IPS-20b (cell line): ENCODE measurements at regions not wholly inside any gene's neighbourhood (a gene's known extent, or its start where the extent isn't known, plus 50 kb on each side); places are given as distances from the start of the nearest gene placed in this dataset.

Source experiments
- H3K27ac ChIP-seq: one replicate; pipeline ENCODE4 v1.5.1; 2013; ENCODE audit warnings: low read length
- H3K27me3 ChIP-seq: 2 replicates; pipeline ENCODE4 v1.6.1; 2013; ENCODE audit warnings: mild to moderate bottlenecking, low read length, inconsistent platforms; ENCODE audit not compliant: insufficient read depth
- H3K36me3 ChIP-seq: 2 replicates; pipeline ENCODE4 v1.6.1; 2013; ENCODE audit warnings: low read depth, mild to moderate bottlenecking, inconsistent platforms, low read length, moderate library complexity; ENCODE audit not compliant: insufficient read depth
- H3K4me1 ChIP-seq: 2 replicates; pipeline ENCODE4 v1.6.1; 2013; ENCODE audit warnings: mild to moderate bottlenecking, control low read depth, inconsistent platforms, low read length, moderate library complexity; ENCODE audit not compliant: insufficient read depth
- H3K4me3 ChIP-seq: 2 replicates; pipeline ENCODE4 v1.5.1; 2013; ENCODE audit warnings: mild to moderate bottlenecking, low read length, inconsistent platforms
- H3K9ac ChIP-seq: 2 replicates; pipeline ENCODE4 v1.6.1; 2013; ENCODE audit warnings: low read depth, mild to moderate bottlenecking, inconsistent platforms, low read length, moderate library complexity
- H3K9me3 ChIP-seq: 2 replicates; pipeline ENCODE4 v1.6.1; 2013; ENCODE audit warnings: mild to moderate bottlenecking, low read depth, low read length, inconsistent platforms; ENCODE audit not compliant: insufficient read depth

DNA sequence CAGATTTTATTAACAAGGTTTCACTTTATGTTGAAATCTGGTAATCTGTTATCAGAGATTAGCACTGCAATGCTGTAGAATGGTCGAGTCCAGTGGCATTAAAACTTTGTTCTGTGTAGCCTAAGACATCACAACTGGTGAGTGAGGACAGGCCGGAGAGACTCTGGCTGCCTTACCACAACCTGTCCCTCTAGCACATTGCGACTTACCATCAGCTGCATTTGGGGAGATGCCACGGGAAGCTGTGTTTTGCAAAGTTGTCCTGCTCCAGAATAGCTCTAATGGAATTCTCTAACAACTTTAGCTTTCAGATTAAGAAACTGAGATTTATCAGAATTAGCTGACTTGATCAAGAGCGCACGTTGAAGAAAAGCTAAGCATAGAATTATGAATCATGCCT lies 493.3 kb downstream of the MAFB start:
- Histone ChIP-seq H3K9ac (no peak overlapping the region), H3K27me3 (no peaks in the 10 kb centered on the region), H3K36me3 (no peaks in the 10 kb centered on the region), H3K4me1 (no peaks in the 10 kb centered on the region), H3K27ac (no peak overlapping the region), H3K9me3 (no peaks in the 10 kb centered on the region), H3K4me3 (no peak overlapping the region)

DNA sequence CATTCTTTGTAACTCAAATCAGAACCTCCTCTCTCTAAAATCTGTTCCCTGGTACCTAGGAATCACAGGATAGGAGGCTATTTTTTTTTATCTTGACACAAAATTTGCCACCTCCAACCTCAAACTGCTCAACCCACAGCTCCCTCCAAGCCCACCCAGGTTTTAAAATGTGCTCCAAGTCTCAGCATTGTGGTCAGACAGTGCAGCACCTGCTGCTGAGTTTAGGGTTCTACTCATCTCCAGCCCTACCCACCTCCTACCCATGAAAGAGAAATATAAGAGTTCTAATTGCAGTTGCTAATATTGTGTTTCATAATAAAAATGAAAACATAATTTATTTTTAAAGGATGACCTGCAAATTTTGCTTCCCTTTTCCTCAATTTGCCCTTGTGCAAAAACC lies 496.5 kb downstream of the MAFB start:
- H3K4me1 ChIP-seq = no peaks in the 10 kb centered on the region

DNA sequence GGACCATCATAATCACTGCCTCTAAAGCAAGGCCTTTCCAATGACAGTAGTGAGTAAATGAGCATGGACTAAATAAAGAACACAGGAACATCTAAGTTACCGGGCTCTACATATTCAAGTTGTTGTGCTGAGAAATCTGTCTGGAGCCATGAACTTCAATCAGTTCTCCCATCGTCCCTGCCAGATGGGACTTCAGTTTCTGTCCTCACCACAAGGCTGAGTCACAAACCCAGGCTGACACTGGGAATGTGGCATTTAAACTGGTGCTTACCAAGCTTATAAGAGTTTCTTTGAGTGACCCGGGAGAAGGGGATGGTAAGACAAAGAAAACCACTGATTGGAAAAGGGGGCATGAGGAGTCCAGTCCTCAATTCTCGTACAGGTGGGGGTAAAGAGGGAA lies 497.0 kb downstream of the MAFB start:
- H3K4me1 ChIP-seq = no peaks in the 10 kb centered on the region
- no peaks in the 10 kb centered on the region for H3K36me3 ChIP-seq
- no peaks in the 10 kb centered on the region for H3K27me3 ChIP-seq
- H3K9me3 ChIP-seq = no peaks in the 10 kb centered on the region
- no peak overlapping the region for H3K27ac ChIP-seq
- no peak overlapping the region for H3K4me3 ChIP-seq
- no peak overlapping the region for H3K9ac ChIP-seq

More for the DNA sequence above, 496.5 kb downstream of the MAFB start:
- no peaks in the 10 kb centered on the region for H3K36me3 ChIP-seq
- H3K4me3 ChIP-seq = no peak overlapping the region
- H3K27me3 ChIP-seq = no peaks in the 10 kb centered on the region
- H3K27ac ChIP-seq = no peak overlapping the region
- no peak overlapping the region for H3K9ac ChIP-seq
- no peaks in the 10 kb centered on the region for H3K9me3 ChIP-seq

DNA sequence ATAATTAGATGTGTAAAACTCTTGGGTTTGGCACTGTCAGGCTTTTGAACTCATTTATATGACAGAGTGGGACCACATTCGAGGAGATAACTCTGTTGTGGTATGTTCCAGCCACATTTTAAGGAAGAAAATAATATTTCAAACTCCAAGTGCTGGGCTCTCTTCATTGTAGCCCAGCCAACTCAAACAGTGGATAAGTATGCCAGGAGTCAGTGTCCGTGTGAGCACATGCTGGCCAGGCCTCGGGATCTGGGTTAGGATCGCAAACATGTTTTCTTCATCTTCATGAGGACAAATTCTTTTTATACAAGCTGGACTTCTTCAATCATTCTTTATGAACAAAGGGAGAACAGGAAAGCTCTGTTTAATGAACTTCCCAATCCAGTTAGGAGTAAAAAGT lies 497.5 kb downstream of the MAFB start:
- no peaks in the 10 kb centered on the region for H3K36me3 ChIP-seq
- H3K9me3 ChIP-seq = no peaks in the 10 kb centered on the region
- H3K4me1 ChIP-seq = no peaks in the 10 kb centered on the region
- H3K9ac ChIP-seq = no peak overlapping the region
- no peak overlapping the region for H3K4me3 ChIP-seq
- no peaks in the 10 kb centered on the region for H3K27me3 ChIP-seq
- H3K27ac ChIP-seq = no peak overlapping the region

DNA sequence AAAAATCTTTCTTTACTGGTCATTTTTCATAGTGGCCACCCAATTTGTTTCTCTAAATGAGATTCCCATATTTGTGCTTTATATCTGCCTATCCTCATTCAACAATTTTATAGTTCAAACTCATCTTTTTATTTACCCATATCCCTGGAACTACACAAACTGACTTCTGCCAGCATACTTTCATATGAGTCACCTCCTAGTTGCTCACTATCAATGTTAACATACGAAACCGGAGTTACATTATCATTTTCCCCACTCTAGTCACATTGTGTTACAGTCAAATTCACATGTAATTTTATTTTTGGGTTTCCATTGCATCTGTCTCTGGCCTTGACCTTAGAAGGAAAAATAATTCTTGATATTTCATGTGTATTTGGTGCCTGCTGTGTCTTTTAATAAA lies 499.4 kb downstream of the MAFB start:
- H3K4me3 ChIP-seq = no peak overlapping the region
- H3K36me3 ChIP-seq = no peaks in the 10 kb centered on the region
- H3K9ac ChIP-seq = no peak overlapping the region
- no peak overlapping the region for H3K27ac ChIP-seq
- H3K4me1 ChIP-seq = no peaks in the 10 kb centered on the region
- H3K9me3 ChIP-seq = no peaks in the 10 kb centered on the region
- H3K27me3 ChIP-seq = no peaks in the 10 kb centered on the region

DNA sequence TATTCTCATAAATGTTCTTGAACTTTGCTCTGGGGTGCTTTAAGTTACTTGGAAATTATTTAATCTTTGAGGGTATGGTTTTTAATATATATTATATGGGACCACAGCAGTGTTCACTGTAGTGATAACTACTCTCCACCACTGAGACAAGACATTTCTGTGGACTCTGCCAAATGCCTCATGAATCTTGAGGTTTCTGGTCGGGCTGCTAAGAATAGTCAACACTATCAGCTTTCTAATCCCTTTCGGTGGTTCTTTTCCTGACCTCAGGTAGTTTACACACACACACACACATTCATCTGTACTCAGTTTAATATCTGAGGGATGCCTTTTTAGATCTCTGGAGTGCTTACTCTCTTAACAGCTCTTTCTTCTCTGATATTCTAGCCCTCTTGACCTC lies 500.7 kb downstream of the MAFB start:
- no peak overlapping the region for H3K4me3 ChIP-seq
- no peaks in the 10 kb centered on the region for H3K36me3 ChIP-seq
- H3K9ac ChIP-seq = no peak overlapping the region
- no peaks in the 10 kb centered on the region for H3K27me3 ChIP-seq
- H3K27ac ChIP-seq = no peak overlapping the region
- H3K4me1 ChIP-seq = no peaks in the 10 kb centered on the region
- no peaks in the 10 kb centered on the region for H3K9me3 ChIP-seq

DNA sequence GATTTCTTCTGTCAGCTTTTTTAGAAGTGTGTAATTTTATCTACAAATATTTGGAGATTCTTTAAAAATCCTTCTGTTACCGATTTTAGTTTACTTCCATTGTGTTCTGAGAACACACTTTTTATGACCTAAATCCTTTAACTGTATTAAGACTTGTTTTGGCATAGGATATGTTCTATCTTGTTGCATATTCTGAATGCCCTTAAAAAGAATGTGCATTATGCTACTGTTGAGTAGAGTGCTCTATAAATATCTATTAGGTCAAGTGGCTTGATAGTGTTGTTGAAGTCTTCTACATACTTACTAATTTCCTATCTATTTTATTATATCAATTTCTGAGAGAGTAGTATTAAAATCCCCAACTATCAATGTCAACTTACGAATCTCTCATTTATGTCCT lies 502.2 kb downstream of the MAFB start:
- no peaks in the 10 kb centered on the region for H3K27me3 ChIP-seq
- H3K27ac ChIP-seq = no peak overlapping the region
- no peaks in the 10 kb centered on the region for H3K4me1 ChIP-seq
- H3K36me3 ChIP-seq = no peaks in the 10 kb centered on the region
- no peaks in the 10 kb centered on the region for H3K9me3 ChIP-seq
- no peak overlapping the region for H3K4me3 ChIP-seq
- no peak overlapping the region for H3K9ac ChIP-seq

DNA sequence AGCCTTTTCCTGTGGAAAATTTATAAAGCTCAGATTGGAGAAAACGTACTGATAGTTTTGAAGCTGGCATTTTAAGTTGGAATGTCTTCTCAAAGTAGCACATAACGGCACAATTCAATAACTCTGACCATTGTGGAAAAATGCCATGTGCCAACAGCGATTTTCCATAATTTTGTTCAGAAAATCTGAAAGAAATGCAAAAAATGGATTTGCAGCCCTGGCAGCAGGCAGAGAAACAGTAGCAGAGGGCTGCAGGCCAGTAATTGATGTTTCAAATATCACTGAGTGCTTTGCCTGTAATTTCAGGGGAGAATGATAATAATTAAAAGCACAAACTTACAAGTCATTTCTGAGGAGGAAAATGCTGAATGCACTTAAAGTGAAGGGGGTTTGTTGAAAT lies 507.4 kb downstream of the MAFB start:
- Histone ChIP-seq H3K4me3 (no peak overlapping the region), H3K9ac (no peak overlapping the region), H3K27me3 (no peaks in the 10 kb centered on the region), H3K9me3 (no peaks in the 10 kb centered on the region), H3K4me1 (no peaks in the 10 kb centered on the region), H3K36me3 (no peaks in the 10 kb centered on the region), H3K27ac (no peak overlapping the region)

DNA sequence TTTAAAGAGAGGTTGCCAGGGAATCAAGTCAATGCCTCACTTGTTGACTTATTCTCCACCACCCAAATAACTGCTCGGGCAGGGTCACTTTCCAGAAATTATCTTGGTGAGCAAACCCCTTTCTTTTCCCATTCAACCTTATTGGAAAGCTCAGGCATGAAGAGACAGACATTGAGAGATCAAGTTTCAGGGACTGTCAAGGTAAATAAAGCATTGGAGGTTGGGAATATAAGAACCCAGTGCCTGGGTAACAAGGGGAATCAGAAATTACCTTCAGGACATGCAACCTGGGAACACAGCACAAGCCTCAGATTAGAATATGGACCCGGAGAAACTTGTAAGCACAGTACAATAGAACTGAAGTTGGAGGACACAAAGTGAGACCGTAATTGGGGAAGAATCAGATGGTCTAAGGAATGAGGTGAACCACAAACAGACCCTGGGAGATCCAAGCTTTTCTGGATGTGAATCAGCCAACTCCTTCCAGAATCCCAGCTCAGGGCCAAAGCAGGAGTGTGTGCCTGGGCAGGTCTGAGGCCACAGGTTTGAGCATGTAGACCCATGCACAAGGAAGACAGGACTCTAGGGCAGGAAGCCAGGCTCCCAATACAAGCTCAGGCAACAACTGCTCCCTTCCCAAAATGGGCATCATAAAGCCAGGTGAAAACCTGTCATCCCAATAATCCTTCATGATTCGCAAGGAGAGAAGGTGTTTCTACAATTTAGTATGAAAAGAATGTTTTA lies 512.8 kb downstream of the MAFB start:
- no peak overlapping the region for H3K9ac ChIP-seq
- no peaks in the 10 kb centered on the region for H3K9me3 ChIP-seq
- no peak overlapping the region for H3K4me3 ChIP-seq
- H3K36me3 ChIP-seq = no peaks in the 10 kb centered on the region
- no peak overlapping the region for H3K27ac ChIP-seq
- no peaks in the 10 kb centered on the region for H3K27me3 ChIP-seq
- peaks cover 9% of the 10 kb centered on the region; the same call in 1 of the 2 replicates for H3K4me1 ChIP-seq

DNA sequence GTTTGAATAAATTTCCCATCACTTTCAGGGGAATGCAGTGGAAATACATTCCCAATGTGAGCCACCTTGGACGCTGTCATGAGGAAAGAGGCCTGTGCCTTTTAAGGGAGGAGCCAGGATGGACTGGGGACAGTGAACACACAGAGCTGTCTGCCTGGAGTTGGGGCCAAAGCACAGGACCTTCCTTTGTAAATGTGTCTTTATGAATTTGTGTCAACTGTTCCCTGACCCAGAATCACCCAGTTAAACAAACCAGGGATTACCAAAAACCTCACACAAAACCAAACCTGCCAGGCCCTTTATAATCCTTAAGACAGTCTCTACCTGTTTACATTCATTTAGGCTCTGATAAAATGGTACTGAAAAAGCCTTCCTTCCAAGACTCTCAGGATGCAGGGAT lies 513.7 kb downstream of the MAFB start:
- Histone ChIP-seq H3K4me1 (peaks cover 9% of the 10 kb centered on the region; the same call in 1 of the 2 replicates), H3K9me3 (no peaks in the 10 kb centered on the region), H3K4me3 (no peak overlapping the region), H3K36me3 (no peaks in the 10 kb centered on the region), H3K27me3 (no peaks in the 10 kb centered on the region), H3K9ac (no peak overlapping the region), H3K27ac (no peak overlapping the region)

DNA sequence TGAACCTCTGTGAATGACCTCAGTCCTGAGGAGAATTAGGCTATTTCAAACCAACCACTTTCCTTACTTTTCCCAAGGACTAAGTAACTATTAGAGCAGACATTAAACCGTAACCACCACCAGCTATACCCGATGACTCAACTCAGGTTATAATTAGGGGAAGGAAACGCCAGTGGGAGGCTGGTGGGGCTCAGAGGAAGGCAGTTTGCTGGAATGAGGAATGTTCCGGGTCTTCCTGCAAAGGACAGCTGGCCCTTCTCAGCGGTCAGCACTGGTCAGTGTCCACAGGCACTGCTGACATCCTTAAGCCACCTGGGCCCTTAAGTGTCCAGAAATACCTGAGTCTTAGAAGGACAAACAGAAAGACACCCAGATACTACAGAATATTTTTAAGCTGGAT lies 515.2 kb downstream of the MAFB start:
- Histone ChIP-seq H3K4me3 (no peak overlapping the region), H3K36me3 (no peaks in the 10 kb centered on the region), H3K27me3 (no peaks in the 10 kb centered on the region), H3K27ac (no peak overlapping the region), H3K9me3 (no peaks in the 10 kb centered on the region), H3K9ac (no peak overlapping the region), H3K4me1 (peaks cover 9% of the 10 kb centered on the region; the same call in 1 of the 2 replicates)

DNA sequence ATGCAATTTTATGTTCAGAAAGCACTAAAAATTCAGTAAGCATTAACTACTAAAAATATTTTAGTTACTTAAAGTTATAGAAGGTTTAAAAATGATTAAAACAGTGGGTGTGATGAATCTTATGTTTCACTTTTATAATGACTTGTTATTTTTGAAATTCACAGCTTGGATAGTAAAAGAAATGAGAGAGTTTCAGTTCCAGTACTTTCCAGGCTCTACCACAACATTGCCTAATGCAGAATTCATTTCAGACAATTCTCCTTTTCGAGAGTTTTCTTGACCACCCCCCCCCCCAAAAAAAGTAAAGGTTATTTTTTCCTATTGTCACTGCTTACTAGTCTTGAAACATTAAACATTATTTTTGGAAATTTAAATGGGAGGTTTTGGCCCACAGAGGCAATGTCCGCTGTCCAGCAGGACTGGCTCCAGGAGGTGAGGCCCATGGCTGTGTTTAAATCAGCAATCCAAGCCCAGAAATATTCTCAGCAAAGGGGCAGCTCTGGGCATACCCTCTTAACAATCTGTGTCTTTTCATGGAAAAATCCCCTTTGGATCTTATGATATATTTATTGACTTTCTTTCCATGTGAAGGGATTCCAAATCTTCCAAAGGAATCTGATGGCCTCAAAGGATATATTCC lies 519.9 kb downstream of the MAFB start:
- Histone ChIP-seq H3K9me3 (no peaks in the 10 kb centered on the region), H3K4me1 (peaks cover 9% of the 10 kb centered on the region; the same call in 1 of the 2 replicates), H3K27ac (no peak overlapping the region), H3K9ac (no peak overlapping the region), H3K36me3 (no peaks in the 10 kb centered on the region), H3K4me3 (no peak overlapping the region), H3K27me3 (no peaks in the 10 kb centered on the region)
